Upper lobe of right lung (tissue), 1 donor: ENCODE measurements at regions not wholly inside any gene's neighbourhood (a gene's known extent, or its start where the extent isn't known, plus 50 kb on each side); places are given as distances from the start of the nearest gene placed in this dataset.

Source experiments
- ATAC-seq: fragments of 200-7000 bp; cut with Tn5 transposase; one replicate; pipeline ENCODE4 v1.9.1; 2020; ENCODE audit warnings: mild to moderate bottlenecking, moderate library complexity
- DNase-seq: peaks from one replicate; pipeline ENCODE4 v3.0.0-alpha.2; 2020
- H3K27ac ChIP-seq: fragments of 200-600 bp; one replicate; pipeline ENCODE4 v1.8.0; 2022
- H3K27me3 ChIP-seq: fragments of 200-600 bp; one replicate; pipeline ENCODE4 v1.8.0; 2022; ENCODE audit warnings: mild to moderate bottlenecking
- H3K36me3 ChIP-seq: fragments of 200-600 bp; one replicate; pipeline ENCODE4 v1.8.0; 2022
- H3K4me1 ChIP-seq: fragments of 200-600 bp; one replicate; pipeline ENCODE4 v1.8.0; 2022
- H3K4me3 ChIP-seq: fragments of 200-600 bp; one replicate; pipeline ENCODE4 v1.8.0; 2022; ENCODE audit warnings: mild to moderate bottlenecking
- H3K9me3 ChIP-seq: fragments of 200-600 bp; one replicate; pipeline ENCODE4 v1.8.0; 2022
- CTCF ChIP-seq: fragments of 200-600 bp; IDR thresholded peaks from one replicate; pipeline ENCODE4 v1.8.0; 2022; ENCODE audit warnings: antibody characterized with exemption
- intact Hi-C: fragments of 100-400 bp; cut with DNase I; formaldehyde crosslinking; loops from one replicate; pipeline ENCODE4 v1.11.0; 2022
- donor health status: DM: no; HTN: yes; CAD: no; lungs with severe emphysema.

GRCh38 chrX:23187819-23188218, 146.8 kb upstream of the PTCHD1 start:
- H3K4me3 ChIP-seq: no peak overlapping the region
- no peak overlapping the region for H3K27ac ChIP-seq
- H3K4me1 ChIP-seq: no peaks in the 10 kb centered on the region
- DNase-seq (no peak), ATAC-seq (no peak)
- intact Hi-C loops: no loop called here
- H3K9me3 ChIP-seq: no peaks in the 10 kb centered on the region
- TF ChIP-seq CTCF: no peak
- no peaks in the 10 kb centered on the region for H3K36me3 ChIP-seq
- no peaks in the 10 kb centered on the region for H3K27me3 ChIP-seq

- no peak overlapping the region for H3K4me3 ChIP-seq
- intact Hi-C loops: no loop called here
- TF ChIP-seq CTCF: no peak
- H3K4me1 ChIP-seq: no peaks in the 10 kb centered on the region
- H3K27me3 ChIP-seq: no peaks in the 10 kb centered on the region
- no peak overlapping the region for H3K27ac ChIP-seq
- H3K9me3 ChIP-seq: no peaks in the 10 kb centered on the region
- DNase-seq: no peak
- no peak for ATAC-seq
- no peaks in the 10 kb centered on the region for H3K36me3 ChIP-seq
Observed at GRCh38 chrX:23194885-23195554, 139.6 kb upstream of the PTCHD1 start.

- DNase-seq: no peak
- Histone ChIP-seq H3K27me3 (no peaks in the 10 kb centered on the region), H3K4me3 (no peak overlapping the region), H3K36me3 (no peaks in the 10 kb centered on the region), H3K9me3 (no peaks in the 10 kb centered on the region), H3K27ac (no peak overlapping the region), H3K4me1 (no peaks in the 10 kb centered on the region)
- intact Hi-C loops: no loop called here
- no peak for TF ChIP-seq CTCF
- no peak for ATAC-seq
Observed at GRCh38 chrX:23195761-23196160, 138.9 kb upstream of the PTCHD1 start.

- TF ChIP-seq CTCF: no peak
- H3K27me3 ChIP-seq: no peaks in the 10 kb centered on the region
- no peaks in the 10 kb centered on the region for H3K9me3 ChIP-seq
- no peaks in the 10 kb centered on the region for H3K4me1 ChIP-seq
- no peaks in the 10 kb centered on the region for H3K36me3 ChIP-seq
- H3K27ac ChIP-seq: no peak overlapping the region
- no peak for DNase-seq
- ATAC-seq: no peak
- no peak overlapping the region for H3K4me3 ChIP-seq
- intact Hi-C loops: no loop called here
Observed at GRCh38 chrX:23201706-23202105, 132.9 kb upstream of the PTCHD1 start.

- no peak for TF ChIP-seq CTCF
- no peak for ATAC-seq
Observed at GRCh38 chrX:23202326-23202725, 132.3 kb upstream of the PTCHD1 start.

GRCh38 chrX:23223169-23223568, 111.5 kb upstream of the PTCHD1 start:
- H3K27me3 ChIP-seq: no peaks in the 10 kb centered on the region
- no peaks in the 10 kb centered on the region for H3K9me3 ChIP-seq
- H3K36me3 ChIP-seq: no peaks in the 10 kb centered on the region
- no peak overlapping the region for H3K27ac ChIP-seq
- intact Hi-C loops: no loop called here
- no peak for TF ChIP-seq CTCF
- DNase-seq (no peak), ATAC-seq (no peak)
- H3K4me1 ChIP-seq: no peaks in the 10 kb centered on the region
- no peak overlapping the region for H3K4me3 ChIP-seq

More at GRCh38 chrX:23202326-23202725, 132.3 kb upstream of the PTCHD1 start:
- H3K27ac ChIP-seq: no peak overlapping the region
- no peaks in the 10 kb centered on the region for H3K9me3 ChIP-seq
- no peak for DNase-seq
- H3K27me3 ChIP-seq: no peaks in the 10 kb centered on the region
- no peak overlapping the region for H3K4me3 ChIP-seq
- no peaks in the 10 kb centered on the region for H3K4me1 ChIP-seq
- intact Hi-C loops: no loop called here
- H3K36me3 ChIP-seq: no peaks in the 10 kb centered on the region
